ENCODE measurements at regions not wholly inside any gene's neighbourhood (a gene's known extent, or its start where the extent isn't known, plus 50 kb on each side); places are given as distances from the start of the nearest gene placed in this dataset.

DNA sequence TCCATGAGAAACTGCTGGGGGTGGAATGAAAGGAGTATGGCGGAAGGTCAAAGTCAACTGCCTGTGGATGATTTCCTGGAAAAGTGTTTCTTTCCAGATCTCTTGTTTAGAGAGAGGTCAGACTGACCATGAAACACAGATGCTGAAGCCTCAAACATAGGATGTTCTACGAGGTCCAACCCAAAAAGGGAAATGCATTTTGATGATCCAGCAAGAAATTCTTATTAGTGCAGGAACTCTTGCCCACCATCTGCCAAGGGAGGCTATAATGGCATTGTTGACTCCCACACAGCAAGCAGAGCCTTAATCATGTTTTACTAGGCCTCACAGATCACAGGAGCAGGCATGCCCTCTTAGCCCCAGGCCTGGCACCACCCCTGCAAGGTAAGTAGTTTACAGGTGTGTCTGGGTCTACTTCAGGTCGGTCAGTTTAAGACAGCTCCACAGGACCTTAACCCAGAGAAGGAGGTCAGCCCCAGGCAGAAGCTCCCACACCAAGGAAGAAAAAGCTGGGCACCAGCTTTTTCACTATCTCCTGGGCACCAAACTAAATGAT, 67.6 kb upstream of the CNKSR3 start:
- TF ChIP-seq, protein P1, sequence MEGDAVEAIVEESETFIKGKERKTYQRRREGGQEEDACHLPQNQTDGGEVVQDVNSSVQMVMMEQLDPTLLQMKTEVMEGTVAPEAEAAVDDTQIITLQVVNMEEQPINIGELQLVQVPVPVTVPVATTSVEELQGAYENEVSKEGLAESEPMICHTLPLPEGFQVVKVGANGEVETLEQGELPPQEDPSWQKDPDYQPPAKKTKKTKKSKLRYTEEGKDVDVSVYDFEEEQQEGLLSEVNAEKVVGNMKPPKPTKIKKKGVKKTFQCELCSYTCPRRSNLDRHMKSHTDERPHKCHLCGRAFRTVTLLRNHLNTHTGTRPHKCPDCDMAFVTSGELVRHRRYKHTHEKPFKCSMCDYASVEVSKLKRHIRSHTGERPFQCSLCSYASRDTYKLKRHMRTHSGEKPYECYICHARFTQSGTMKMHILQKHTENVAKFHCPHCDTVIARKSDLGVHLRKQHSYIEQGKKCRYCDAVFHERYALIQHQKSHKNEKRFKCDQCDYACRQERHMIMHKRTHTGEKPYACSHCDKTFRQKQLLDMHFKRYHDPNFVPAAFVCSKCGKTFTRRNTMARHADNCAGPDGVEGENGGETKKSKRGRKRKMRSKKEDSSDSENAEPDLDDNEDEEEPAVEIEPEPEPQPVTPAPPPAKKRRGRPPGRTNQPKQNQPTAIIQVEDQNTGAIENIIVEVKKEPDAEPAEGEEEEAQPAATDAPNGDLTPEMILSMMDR (IDR thresholded peaks at IDR 0.05), result no peak
- TF ChIP-seq POLR2A (IDR thresholded peaks at IDR 0.05), result no peak
